Mesothelial cell of epicardium (in vitro differentiated cells): ENCODE measurements at regions not wholly inside any gene's neighbourhood (a gene's known extent, or its start where the extent isn't known, plus 50 kb on each side); places are given as distances from the start of the nearest gene placed in this dataset.

Experiments
- DNase-seq, 2 experiments: peaks; one replicate each; pipeline ENCODE4 v3.0.0; 2021; ENCODE audit warnings: low spot score in 2 of 2; ENCODE audit not compliant: unreplicated experiment in 2 of 2
- H3K27ac Mint-ChIP-seq: 2 replicates; pipeline ENCODE4 v1.8.0; 2021; ENCODE audit warnings: mixed read lengths
- H3K27me3 Mint-ChIP-seq: 2 replicates; pipeline ENCODE4 v1.8.0; 2021; ENCODE audit warnings: low read depth, mixed read lengths
- H3K36me3 Mint-ChIP-seq: 2 replicates; pipeline ENCODE4 v1.8.0; 2021; ENCODE audit warnings: mixed read lengths
- H3K4me1 Mint-ChIP-seq: 2 replicates; pipeline ENCODE4 v1.8.0; 2021; ENCODE audit warnings: mixed read lengths
- H3K4me3 Mint-ChIP-seq: 2 replicates; pipeline ENCODE4 v1.8.0; 2021; ENCODE audit warnings: mild to moderate bottlenecking, moderate library complexity, mixed read lengths
- H3K9me3 Mint-ChIP-seq: 2 replicates; pipeline ENCODE4 v1.8.0; 2021; ENCODE audit warnings: mixed read lengths
- CTCF ChIP-seq: fragments of 200-600 bp; sonication (generic); IDR thresholded peaks from one replicate; pipeline ENCODE4 v1.5.0; 2021; ENCODE audit warnings: antibody characterized with exemption; ENCODE audit not compliant: unreplicated experiment

GRCh38 chr6:20025681-20026080 is 186.6 kb downstream of the MBOAT1 start:
- DNase-seq, result no peak
- H3K4me3 Mint-ChIP-seq, result no peak overlapping the region
- no peak for TF ChIP-seq CTCF
- no peaks in the 10 kb centered on the region for H3K36me3 Mint-ChIP-seq
- H3K4me1 Mint-ChIP-seq, result no peaks in the 10 kb centered on the region
- no peak overlapping the region for H3K27ac Mint-ChIP-seq
- H3K27me3 Mint-ChIP-seq, result peaks cover 2% of the 10 kb centered on the region
- H3K9me3 Mint-ChIP-seq, result no peaks in the 10 kb centered on the region

GRCh38 chr6:20028143-20028542 is 184.1 kb downstream of the MBOAT1 start:
- DNase-seq, result no peak
- H3K9me3 Mint-ChIP-seq, result peaks cover 2% of the 10 kb centered on the region
- no peak overlapping the region for H3K4me3 Mint-ChIP-seq

GRCh38 chr6:20028562-20028961 is 183.7 kb downstream of the MBOAT1 start:
- no peak for TF ChIP-seq CTCF
- Mint-ChIP-seq H3K4me1 (no peaks in the 10 kb centered on the region), H3K36me3 (no peaks in the 10 kb centered on the region), H3K9me3 (peaks cover 3% of the 10 kb centered on the region), H3K4me3 (no peak overlapping the region), H3K27me3 (peaks cover 2% of the 10 kb centered on the region), H3K27ac (no peak overlapping the region)
- no peak for DNase-seq

More at GRCh38 chr6:20028143-20028542, 184.1 kb downstream of the MBOAT1 start:
- H3K36me3 Mint-ChIP-seq, result no peaks in the 10 kb centered on the region
- peaks cover 2% of the 10 kb centered on the region for H3K27me3 Mint-ChIP-seq
- TF ChIP-seq CTCF, result no peak
- no peaks in the 10 kb centered on the region for H3K4me1 Mint-ChIP-seq
- H3K27ac Mint-ChIP-seq, result no peak overlapping the region

- no peak for DNase-seq
- Mint-ChIP-seq H3K4me1 (no peaks in the 10 kb centered on the region), H3K36me3 (no peaks in the 10 kb centered on the region), H3K4me3 (no peak overlapping the region), H3K27me3 (peaks cover 2% of the 10 kb centered on the region), H3K9me3 (peaks cover 3% of the 10 kb centered on the region), H3K27ac (no peak overlapping the region)
- no peak for TF ChIP-seq CTCF
Measured at GRCh38 chr6:20029979-20030378, 182.3 kb downstream of the MBOAT1 start.

GRCh38 chr6:20031342-20031741 is 180.9 kb downstream of the MBOAT1 start:
- Mint-ChIP-seq H3K9me3 (peaks cover 3% of the 10 kb centered on the region), H3K4me1 (no peaks in the 10 kb centered on the region), H3K36me3 (no peaks in the 10 kb centered on the region), H3K4me3 (no peak overlapping the region), H3K27me3 (peaks cover 1% of the 10 kb centered on the region), H3K27ac (no peak overlapping the region)
- TF ChIP-seq CTCF, result no peak
- no peak for DNase-seq
